Epidermal melanocyte (primary cell): ENCODE measurements at regions not wholly inside any gene's neighbourhood (a gene's known extent, or its start where the extent isn't known, plus 50 kb on each side); places are given as distances from the start of the nearest gene placed in this dataset.
A peak's percentile ranks its signal among the peaks of the same experiment; 100 is the strongest.
"Not testable (repeated sequence)": the region's sequence is repeated elsewhere in the genome, so short reads cannot be mapped to it uniquely, and the experiment has no call there.

Experiments
- DNase-seq: peaks from one replicate; pipeline ENCODE4 v3.0.0; 2011; ENCODE audit warnings: low spot score; ENCODE audit not compliant: insufficient read length

GRCh38 chr3:153547970-153548369 is 385.9 kb downstream of the RAP2B start:
- DNase-seq, result no peak

DNA sequence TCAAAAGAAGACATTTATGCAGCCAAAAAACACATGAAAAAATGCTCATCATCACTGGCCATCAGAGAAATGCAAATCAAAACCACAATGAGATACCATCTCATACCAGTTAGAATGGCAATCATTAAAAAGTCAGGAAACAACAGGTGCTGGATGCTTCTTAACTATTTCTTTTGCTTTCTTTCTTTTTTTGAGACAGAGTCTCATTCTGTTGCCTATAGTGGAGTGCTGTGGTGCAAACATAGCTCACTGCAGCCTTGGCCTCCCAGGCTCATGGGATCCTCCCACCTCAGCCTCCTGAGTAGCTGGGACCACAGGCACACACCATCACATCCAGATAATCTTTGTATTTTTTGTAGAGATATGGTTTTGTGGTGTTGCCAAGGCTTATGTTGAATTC is 387.7 kb downstream of the RAP2B start:
- DNase-seq, result not testable (repeated sequence)

DNA sequence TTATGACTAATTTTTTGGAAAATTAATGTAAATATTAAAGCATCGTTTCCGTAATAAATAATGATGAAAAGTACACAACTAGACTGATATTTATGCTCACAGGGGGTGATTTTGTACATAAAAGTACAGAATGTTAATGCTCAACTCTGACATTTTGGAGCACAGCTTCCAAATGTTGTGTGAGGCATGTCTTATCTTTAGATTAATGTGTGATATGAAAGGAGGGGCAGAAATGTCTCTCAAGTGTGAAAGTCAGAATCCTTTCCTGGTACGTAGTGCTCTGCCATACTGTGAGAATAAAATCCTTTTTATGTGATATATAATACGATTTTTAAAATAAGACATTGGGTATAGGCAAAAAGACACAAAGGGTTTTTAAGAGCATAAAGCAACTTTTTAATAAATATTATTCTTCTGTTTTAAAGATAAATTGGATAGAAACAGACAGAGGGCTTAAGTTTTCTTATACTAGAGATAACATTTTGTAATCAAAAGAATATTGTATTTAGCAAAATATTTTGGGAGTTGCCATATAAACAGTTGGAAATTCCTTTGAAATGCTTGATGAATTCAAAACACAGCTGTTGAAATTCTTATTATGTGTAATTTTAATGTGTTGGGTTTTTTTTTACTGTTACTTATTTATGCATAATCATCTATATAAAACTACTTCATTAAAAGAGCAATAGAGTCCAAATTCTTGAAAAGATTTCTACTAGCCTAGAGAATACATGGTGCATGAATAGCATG is 389.7 kb downstream of the RAP2B start:
- DNase-seq, result no peak

DNA sequence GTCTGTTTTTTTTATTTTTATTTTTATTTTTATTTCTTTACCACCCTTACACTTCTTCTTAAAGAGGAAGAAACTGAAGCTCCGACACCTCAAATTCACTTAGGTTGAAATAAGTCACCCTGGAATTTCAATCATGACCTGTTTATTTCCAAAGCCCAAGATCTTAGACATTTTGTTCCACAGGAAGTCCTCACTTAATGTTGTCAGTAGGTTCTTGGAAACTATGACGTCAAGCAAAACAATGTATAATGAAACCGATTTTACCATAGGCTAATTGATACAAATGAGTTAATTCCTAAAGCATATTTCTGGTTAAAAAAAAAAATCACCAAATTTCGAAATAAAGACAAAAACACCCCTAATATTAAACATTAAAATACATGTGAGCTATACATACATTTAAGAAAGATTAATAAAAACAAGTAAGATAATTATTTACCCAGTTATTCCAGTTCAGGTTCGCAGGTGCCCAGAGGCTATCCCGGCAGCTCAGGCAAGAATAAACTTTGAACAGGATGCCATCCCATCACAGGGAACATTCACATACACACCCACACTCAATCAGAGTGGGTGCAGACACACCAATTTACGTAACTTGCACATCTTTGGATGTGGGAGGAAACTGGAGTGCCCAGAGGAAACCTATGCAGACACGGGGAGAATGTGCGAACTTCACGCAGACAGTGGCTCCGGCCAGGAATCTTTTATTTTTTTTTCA is 391.0 kb downstream of the RAP2B start:
- no peak for DNase-seq

GRCh38 chr3:153553605-153553945 is 391.5 kb downstream of the RAP2B start:
- DNase-seq, result no peak

DNA sequence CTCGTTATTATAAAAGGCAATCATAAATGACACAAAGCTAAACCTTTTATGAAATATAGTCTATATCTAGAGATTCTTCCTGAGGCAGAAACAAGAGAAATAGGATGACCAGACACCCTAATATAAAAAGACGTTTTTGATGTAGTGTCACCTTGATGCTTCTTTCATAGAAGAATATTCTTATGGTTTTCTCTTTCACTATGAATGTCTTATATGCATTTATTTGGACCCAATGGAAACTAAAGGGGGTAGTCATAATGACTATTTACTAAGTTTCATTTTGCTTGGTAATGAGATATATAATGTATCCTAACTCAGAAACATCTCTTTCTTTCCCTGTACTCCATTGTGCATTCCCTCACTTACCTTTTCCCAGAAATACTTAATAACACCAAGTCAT is 393.9 kb downstream of the RAP2B start:
- DNase-seq, result no peak

DNA sequence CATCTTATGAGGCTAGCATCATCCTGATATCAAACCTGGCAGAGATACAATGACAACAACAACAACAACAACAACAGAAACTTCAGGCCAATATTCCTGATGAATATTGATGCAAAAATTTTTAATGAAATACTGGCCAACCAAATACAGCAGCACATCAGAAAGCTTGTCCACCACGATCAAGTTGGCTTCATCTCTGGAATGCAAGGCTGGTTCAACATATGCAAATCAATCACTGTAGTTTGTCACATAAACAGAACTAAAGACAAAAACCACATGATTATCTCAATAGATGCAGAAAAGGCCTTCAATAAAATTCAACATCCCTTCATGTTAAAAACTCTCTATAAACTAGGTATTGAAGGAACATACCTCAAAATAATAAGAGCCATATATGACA is 397.3 kb downstream of the RAP2B start:
- DNase-seq, result not testable (repeated sequence)

GRCh38 chr3:153567011-153567410 is 405.0 kb downstream of the RAP2B start:
- DNase-seq, result no peak

GRCh38 chr3:153567556-153567955 is 405.5 kb downstream of the RAP2B start:
- no peak for DNase-seq

DNA sequence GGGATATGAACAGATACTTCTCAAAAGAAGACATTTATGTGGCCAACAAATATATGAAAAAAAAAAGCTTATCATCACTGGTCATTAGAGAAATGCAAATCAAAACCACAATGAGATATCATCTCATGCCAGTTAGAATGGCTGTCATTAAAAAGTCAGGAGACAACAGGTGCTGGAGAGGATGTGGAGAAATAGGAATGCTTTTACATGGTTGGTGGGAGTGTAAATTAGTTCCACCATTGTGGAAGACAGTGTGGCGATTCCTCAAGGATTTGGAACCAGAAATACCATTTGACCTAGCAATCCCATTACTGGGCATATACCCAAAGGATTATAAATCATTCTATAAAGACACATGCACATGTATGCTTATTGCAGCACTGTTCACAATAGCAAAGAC is 408.5 kb downstream of the RAP2B start:
- DNase-seq, result not testable (repeated sequence)

GRCh38 chr3:153572165-153572564 is 410.1 kb downstream of the RAP2B start:
- DNase-seq, result no peak

GRCh38 chr3:153572654-153573053 is 410.6 kb downstream of the RAP2B start:
- DNase-seq, result no peak

DNA sequence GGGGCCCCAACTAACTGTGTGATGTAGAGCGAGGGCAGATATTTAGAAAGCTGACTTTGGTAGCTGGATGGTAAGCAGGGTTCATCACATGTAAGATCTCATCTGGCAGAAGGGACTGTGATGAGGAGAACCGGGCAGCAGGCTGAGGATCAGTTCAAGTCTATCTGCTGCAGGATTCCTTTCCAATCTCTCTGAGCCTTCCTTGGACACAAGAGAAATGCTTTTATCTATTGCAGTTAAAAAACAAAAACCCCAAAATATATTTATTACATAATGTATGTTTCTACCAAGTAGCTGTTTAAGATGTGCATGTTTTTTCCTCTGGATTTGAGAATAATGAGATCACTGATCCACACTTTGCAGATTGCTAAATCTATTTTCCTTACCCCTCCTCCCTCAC is 411.5 kb downstream of the RAP2B start:
- no peak for DNase-seq

DNA sequence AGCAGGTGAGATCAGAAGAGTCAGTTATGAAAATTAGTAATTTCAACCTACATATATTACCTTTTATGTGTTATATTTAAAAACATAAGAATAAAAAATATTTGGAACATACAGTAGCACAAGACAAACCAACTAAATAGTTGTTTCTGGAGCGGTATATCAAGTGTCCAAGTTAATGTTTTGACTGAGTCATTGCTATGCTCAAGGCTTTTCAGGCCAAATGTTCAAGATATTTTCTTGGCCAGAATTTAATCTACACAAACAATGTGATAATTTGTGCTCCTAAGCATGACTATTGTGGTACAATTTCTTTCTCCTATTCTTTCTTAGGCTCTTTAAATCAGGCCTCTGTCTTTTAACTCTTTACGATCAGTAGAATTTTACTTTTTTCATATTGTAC is 412.4 kb downstream of the RAP2B start:
- DNase-seq, result no peak

GRCh38 chr3:153577059-153577736 is 415.2 kb downstream of the RAP2B start:
- no peak for DNase-seq

DNA sequence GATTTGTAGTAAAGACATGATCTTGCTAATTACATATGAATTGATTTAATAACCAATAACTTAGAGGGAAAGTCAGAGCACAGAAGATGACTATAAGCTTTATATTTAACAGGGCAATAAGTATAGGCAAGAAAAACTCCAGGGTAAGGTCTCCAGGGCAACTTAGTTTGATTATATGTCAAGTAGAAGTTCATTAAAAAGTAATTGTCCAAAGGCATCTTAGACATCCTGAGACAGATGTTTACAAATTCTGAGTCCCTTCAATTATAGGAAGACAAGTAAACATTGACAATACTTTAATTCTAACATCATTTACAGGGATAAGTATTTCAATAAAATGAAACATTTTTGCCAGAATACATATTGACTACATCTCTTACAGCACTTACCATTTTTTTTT is 416.0 kb downstream of the RAP2B start:
- DNase-seq, result no peak

DNA sequence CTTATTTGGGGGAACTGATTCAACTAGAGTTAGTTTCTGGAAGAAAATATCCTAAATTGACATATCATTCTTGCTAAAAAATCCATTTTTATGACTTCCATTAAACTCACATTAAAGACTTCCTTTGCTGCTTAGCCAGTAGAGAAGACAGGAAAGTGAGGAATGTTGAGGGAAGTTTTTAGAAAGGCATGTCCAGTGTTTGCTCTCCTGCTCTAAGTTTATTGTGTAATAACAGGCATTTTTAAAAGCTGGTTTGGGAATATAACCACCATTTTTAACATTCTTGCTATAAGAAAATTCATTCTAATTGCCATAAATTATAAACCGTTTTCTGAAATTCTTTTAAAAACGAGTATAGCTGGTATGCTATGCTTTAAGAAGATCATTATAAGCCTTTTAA is 428.0 kb downstream of the RAP2B start:
- no peak for DNase-seq

GRCh38 chr3:153591561-153592245 is 429.7 kb downstream of the RAP2B start:
- no peak for DNase-seq

DNA sequence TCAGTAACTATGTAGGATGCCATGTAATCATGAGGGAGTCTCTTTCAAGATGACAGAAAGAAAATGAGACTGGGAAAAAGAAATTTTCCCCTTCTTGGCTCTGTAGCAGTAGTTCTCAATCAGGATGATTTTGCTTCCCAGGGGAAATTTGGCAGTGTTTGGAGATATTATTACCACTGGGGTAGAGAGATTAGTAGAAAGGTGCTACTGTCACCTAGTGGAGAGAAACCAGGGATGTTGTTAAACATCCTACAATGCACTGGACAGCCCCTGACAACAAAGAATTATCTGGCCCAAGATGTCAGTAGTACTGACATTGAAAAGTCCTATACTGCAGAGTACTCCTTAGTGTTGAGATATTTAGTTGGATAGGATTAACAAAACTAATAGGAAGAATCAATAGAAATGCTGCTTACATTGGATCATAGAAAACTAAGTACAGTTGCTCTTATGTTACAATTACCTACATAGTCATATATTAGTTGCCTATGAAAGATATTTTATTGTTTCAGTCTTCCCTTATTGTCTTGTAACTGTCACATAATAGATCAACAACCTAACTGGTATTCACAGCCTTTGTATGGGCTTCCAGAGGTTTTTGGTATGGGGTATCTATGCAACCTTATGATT is 433.3 kb downstream of the RAP2B start:
- peak; percentile 49 for DNase-seq

DNA sequence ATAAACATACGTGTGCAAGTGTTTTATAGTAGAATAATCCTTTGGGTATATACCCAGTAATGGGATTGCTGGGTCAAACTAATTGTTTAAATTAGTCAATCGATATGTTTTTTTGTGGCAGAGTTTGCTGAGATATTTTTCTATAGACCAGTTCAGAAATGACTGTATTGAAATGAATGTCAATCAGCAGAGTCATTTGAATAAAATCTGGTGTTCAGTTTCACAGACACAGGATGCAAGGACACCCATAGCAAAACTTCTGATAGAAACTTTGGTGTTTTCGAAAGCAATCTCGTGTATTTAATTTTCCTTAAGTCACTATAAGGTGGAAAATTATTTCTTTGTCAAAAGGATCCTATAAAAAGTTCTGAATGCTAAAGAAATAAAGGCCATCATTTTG is 434.4 kb downstream of the RAP2B start:
- no peak for DNase-seq

DNA sequence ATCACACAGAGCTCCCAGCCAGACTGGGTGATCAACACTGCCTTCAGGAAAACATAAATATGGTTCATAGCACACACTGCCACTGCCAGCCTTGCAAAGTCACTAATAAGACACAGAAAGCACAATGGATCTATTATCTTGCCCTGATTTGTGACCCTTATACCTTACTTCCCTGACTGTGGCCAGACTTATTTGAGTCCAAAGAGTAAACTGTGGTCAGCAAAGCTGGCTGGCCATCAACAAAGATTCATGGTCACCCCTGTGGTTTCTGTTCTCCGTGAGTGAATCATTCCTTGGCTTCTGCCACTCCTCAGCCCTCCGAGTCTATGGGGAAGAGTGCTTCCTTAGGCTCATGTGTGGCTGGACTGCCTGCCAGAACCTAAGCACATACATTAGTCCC is 437.7 kb downstream of the RAP2B start:
- peak; percentile 31 for DNase-seq

DNA sequence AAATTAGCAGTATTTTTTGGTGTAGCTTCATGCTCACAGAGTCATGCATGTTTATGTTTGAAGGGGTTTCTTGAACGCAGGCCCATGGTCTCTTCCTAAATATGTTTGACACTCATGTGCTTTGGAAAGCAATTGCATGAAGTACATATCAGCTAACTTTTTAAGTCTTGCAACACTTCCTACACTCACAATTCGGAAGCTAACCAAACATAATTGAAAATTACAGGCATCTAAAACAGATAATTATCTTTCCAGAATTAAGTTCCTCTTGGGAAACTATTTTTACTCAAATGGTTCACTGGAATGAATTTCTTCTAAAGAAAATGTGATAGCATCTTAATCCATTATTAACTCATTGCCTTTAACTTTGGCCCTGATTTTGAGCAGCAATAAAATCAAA is 438.9 kb downstream of the RAP2B start:
- DNase-seq, result no peak
